IPS DF 6.9 (cell line): ENCODE measurements at regions not wholly inside any gene's neighbourhood (a gene's known extent, or its start where the extent isn't known, plus 50 kb on each side); places are given as distances from the start of the nearest gene placed in this dataset.

ENCODE experiments used
- DNase-seq: peaks from one replicate; pipeline ENCODE4 v3.0.0-alpha.2; 2013; ENCODE audit warnings: low read depth, low spot score
- H3K27ac ChIP-seq: one replicate; pipeline ENCODE4 v1.5.1; 2013; ENCODE audit warnings: low read length, control low read depth
- H3K27me3 ChIP-seq: 2 replicates; pipeline ENCODE4 v1.6.1; 2013; ENCODE audit warnings: mild to moderate bottlenecking, low read length; ENCODE audit not compliant: control insufficient read depth, insufficient read depth
- H3K36me3 ChIP-seq: 2 replicates; pipeline ENCODE4 v1.6.1; 2013; ENCODE audit warnings: low read length; ENCODE audit not compliant: control insufficient read depth, insufficient read depth
- H3K4me1 ChIP-seq: 2 replicates; pipeline ENCODE4 v1.6.1; 2013; ENCODE audit warnings: low read length; ENCODE audit not compliant: control insufficient read depth, insufficient read depth
- H3K4me3 ChIP-seq: 2 replicates; pipeline ENCODE4 v1.5.1; 2013; ENCODE audit warnings: mild to moderate bottlenecking, low read length
- H3K9me3 ChIP-seq: 2 replicates; pipeline ENCODE4 v1.6.1; 2013; ENCODE audit warnings: low read length, inconsistent platforms; ENCODE audit not compliant: control insufficient read depth, insufficient read depth
- WGBS: extraction: QIAGEN DNeasy Blood & Tissue Kit; methylation state at CpG from one replicate; pipeline ENCODE4 v1.1.7; 2013; ENCODE audit warnings: mixed read lengths, missing lambda C conversion rate; ENCODE audit not compliant: insufficient read length, insufficient coverage; 5-methylcytosine and 5-hydroxymethylcytosine counted together

GRCh38 chr9:118156846-118157245, 452.6 kb downstream of the TLR4 start:
- WGBS: no CpG with 5 or more reads among the region's 6 CpGs
- H3K27me3 ChIP-seq: no peaks in the 10 kb centered on the region
- no peaks in the 10 kb centered on the region for H3K4me1 ChIP-seq
- no peak overlapping the region for H3K4me3 ChIP-seq
- no peaks in the 10 kb centered on the region for H3K36me3 ChIP-seq
- DNase-seq: no peak
- no peaks in the 10 kb centered on the region for H3K9me3 ChIP-seq
- no peak overlapping the region for H3K27ac ChIP-seq

GRCh38 chr9:118162716-118163115, 458.5 kb downstream of the TLR4 start:
- DNase-seq: no peak
- no peaks in the 10 kb centered on the region for H3K4me1 ChIP-seq
- WGBS: no CpG with 5 or more reads among the region's 3 CpGs
- H3K36me3 ChIP-seq: no peaks in the 10 kb centered on the region
- H3K9me3 ChIP-seq: no peaks in the 10 kb centered on the region
- H3K27ac ChIP-seq: no peak overlapping the region
- H3K27me3 ChIP-seq: no peaks in the 10 kb centered on the region
- H3K4me3 ChIP-seq: no peak overlapping the region

GRCh38 chr9:118163751-118164150, 459.5 kb downstream of the TLR4 start:
- Histone ChIP-seq H3K27ac (no peak overlapping the region), H3K27me3 (no peaks in the 10 kb centered on the region), H3K36me3 (no peaks in the 10 kb centered on the region), H3K4me1 (no peaks in the 10 kb centered on the region), H3K9me3 (no peaks in the 10 kb centered on the region), H3K4me3 (no peak overlapping the region)
- no peak for DNase-seq
- no CpG with 5 or more reads among the region's 2 CpGs for WGBS

GRCh38 chr9:118165451-118165850, 461.2 kb downstream of the TLR4 start:
- Histone ChIP-seq H3K4me1 (no peaks in the 10 kb centered on the region), H3K9me3 (no peaks in the 10 kb centered on the region), H3K4me3 (no peak overlapping the region), H3K36me3 (no peaks in the 10 kb centered on the region), H3K27me3 (no peaks in the 10 kb centered on the region), H3K27ac (no peak overlapping the region)
- no peak for DNase-seq
- WGBS: no CpG with 5 or more reads among the region's 1 CpG

GRCh38 chr9:118170032-118170955, 466.1 kb downstream of the TLR4 start:
- no peaks in the 10 kb centered on the region for H3K4me1 ChIP-seq
- H3K27me3 ChIP-seq: no peaks in the 10 kb centered on the region
- H3K4me3 ChIP-seq: no peak overlapping the region
- DNase-seq: peak; percentile 52
- H3K36me3 ChIP-seq: no peaks in the 10 kb centered on the region
- no peak overlapping the region for H3K27ac ChIP-seq
- H3K9me3 ChIP-seq: no peaks in the 10 kb centered on the region
- no CpG with 5 or more reads among the region's 6 CpGs for WGBS

GRCh38 chr9:118177241-118177640, 473.0 kb downstream of the TLR4 start:
- Histone ChIP-seq H3K9me3 (no peaks in the 10 kb centered on the region), H3K27ac (no peak overlapping the region), H3K4me1 (no peaks in the 10 kb centered on the region), H3K27me3 (no peaks in the 10 kb centered on the region), H3K36me3 (no peaks in the 10 kb centered on the region), H3K4me3 (no peak overlapping the region)
- no peak for DNase-seq

- no CpG with 5 or more reads among the region's 2 CpGs for WGBS
- no peaks in the 10 kb centered on the region for H3K36me3 ChIP-seq
- H3K4me3 ChIP-seq: no peak overlapping the region
- no peaks in the 10 kb centered on the region for H3K4me1 ChIP-seq
- H3K27ac ChIP-seq: no peak overlapping the region
- no peaks in the 10 kb centered on the region for H3K9me3 ChIP-seq
- DNase-seq: no peak
- no peaks in the 10 kb centered on the region for H3K27me3 ChIP-seq
Measured at GRCh38 chr9:118183576-118183975, 479.4 kb downstream of the TLR4 start.

- DNase-seq: no peak
- WGBS: no CpG with 5 or more reads among the region's 1 CpG
- Histone ChIP-seq H3K36me3 (no peaks in the 10 kb centered on the region), H3K27ac (no peak overlapping the region), H3K4me1 (no peaks in the 10 kb centered on the region), H3K4me3 (no peak overlapping the region), H3K9me3 (no peaks in the 10 kb centered on the region), H3K27me3 (no peaks in the 10 kb centered on the region)
Measured at GRCh38 chr9:118187408-118187807, 483.2 kb downstream of the TLR4 start.

GRCh38 chr9:118189615-118190014, 485.4 kb downstream of the TLR4 start:
- Histone ChIP-seq H3K4me3 (no peak overlapping the region), H3K9me3 (no peaks in the 10 kb centered on the region), H3K27ac (no peak overlapping the region), H3K4me1 (no peaks in the 10 kb centered on the region), H3K36me3 (no peaks in the 10 kb centered on the region), H3K27me3 (no peaks in the 10 kb centered on the region)
- DNase-seq: no peak
- no CpG with 5 or more reads among the region's 3 CpGs for WGBS

- WGBS: no CpG with 5 or more reads among the region's 2 CpGs
- no peak for DNase-seq
- H3K27ac ChIP-seq: no peak overlapping the region
- H3K4me1 ChIP-seq: no peaks in the 10 kb centered on the region
- H3K36me3 ChIP-seq: no peaks in the 10 kb centered on the region
- H3K9me3 ChIP-seq: no peaks in the 10 kb centered on the region
- H3K27me3 ChIP-seq: no peaks in the 10 kb centered on the region
- H3K4me3 ChIP-seq: no peak overlapping the region
Measured at GRCh38 chr9:118192807-118193206, 488.6 kb downstream of the TLR4 start.

GRCh38 chr9:118209343-118209742, 505.1 kb downstream of the TLR4 start:
- H3K4me1 ChIP-seq: no peaks in the 10 kb centered on the region
- no peak for DNase-seq
- no peak overlapping the region for H3K27ac ChIP-seq
- no peaks in the 10 kb centered on the region for H3K27me3 ChIP-seq
- H3K9me3 ChIP-seq: no peaks in the 10 kb centered on the region
- no peaks in the 10 kb centered on the region for H3K36me3 ChIP-seq
- no peak overlapping the region for H3K4me3 ChIP-seq
